ENCODE measurements at regions not wholly inside any gene's neighbourhood (a gene's known extent, or its start where the extent isn't known, plus 50 kb on each side); places are given as distances from the start of the nearest gene placed in this dataset.
"Not testable (repeated sequence)": the region's sequence is repeated elsewhere in the genome, so short reads cannot be mapped to it uniquely, and the experiment has no call there.

GRCh38 chr15:26261413-26261812 is 398.3 kb upstream of the ATP10A start:
- WGBS, 3 donors = 27 to 38% (median 36%) methylated on average over 5 of the region's 5 CpGs
- no peaks in the 10 kb centered on the region for H3K27me3 ChIP-seq
- no peak overlapping the region for H3K4me3 ChIP-seq
- H3K9me3 ChIP-seq = no peaks in the 10 kb centered on the region
- H3K4me1 ChIP-seq (ENCODE audit: insufficient read depth) = no peaks in the 10 kb centered on the region
- intact Hi-C loops (cut with DNase I) = no loop called here
- TF ChIP-seq, protein P1, sequence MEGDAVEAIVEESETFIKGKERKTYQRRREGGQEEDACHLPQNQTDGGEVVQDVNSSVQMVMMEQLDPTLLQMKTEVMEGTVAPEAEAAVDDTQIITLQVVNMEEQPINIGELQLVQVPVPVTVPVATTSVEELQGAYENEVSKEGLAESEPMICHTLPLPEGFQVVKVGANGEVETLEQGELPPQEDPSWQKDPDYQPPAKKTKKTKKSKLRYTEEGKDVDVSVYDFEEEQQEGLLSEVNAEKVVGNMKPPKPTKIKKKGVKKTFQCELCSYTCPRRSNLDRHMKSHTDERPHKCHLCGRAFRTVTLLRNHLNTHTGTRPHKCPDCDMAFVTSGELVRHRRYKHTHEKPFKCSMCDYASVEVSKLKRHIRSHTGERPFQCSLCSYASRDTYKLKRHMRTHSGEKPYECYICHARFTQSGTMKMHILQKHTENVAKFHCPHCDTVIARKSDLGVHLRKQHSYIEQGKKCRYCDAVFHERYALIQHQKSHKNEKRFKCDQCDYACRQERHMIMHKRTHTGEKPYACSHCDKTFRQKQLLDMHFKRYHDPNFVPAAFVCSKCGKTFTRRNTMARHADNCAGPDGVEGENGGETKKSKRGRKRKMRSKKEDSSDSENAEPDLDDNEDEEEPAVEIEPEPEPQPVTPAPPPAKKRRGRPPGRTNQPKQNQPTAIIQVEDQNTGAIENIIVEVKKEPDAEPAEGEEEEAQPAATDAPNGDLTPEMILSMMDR (IDR thresholded peaks at IDR 0.05) = no peak
- TF ChIP-seq EP300 (IDR thresholded peaks at IDR 0.05) (no peak), POLR2A (IDR thresholded peaks at IDR 0.05) (no peak)
- no peak for DNase-seq
- H3K27ac ChIP-seq = no peak overlapping the region
- no peaks in the 10 kb centered on the region for H3K36me3 ChIP-seq

- intact Hi-C loops (cut with DNase I) = no loop called here
- Histone ChIP-seq H3K27ac (no peak overlapping the region), H3K9me3 (no peaks in the 10 kb centered on the region), H3K4me1 (ENCODE audit: insufficient read depth) (no peaks in the 10 kb centered on the region), H3K27me3 (no peaks in the 10 kb centered on the region), H3K36me3 (no peaks in the 10 kb centered on the region), H3K4me3 (no peak overlapping the region)
- TF ChIP-seq EP300 (IDR thresholded peaks at IDR 0.05) (no peak), POLR2A (IDR thresholded peaks at IDR 0.05) (no peak)
- TF ChIP-seq, protein P1 (IDR thresholded peaks at IDR 0.05) = no peak
- DNase-seq = no peak
- WGBS, 3 donors = 34 to 43% (median 37%) methylated on average over 17 of the region's 17 CpGs
These were observed 397.5 kb upstream of the ATP10A start for GRCh38 chr15:26260517-26261133.

GRCh38 chr15:26259581-26259980 is 396.5 kb upstream of the ATP10A start:
- no peak overlapping the region for H3K4me3 ChIP-seq
- DNase-seq = no peak
- H3K36me3 ChIP-seq = no peaks in the 10 kb centered on the region
- H3K4me1 ChIP-seq (ENCODE audit: insufficient read depth) = no peaks in the 10 kb centered on the region
- no peak overlapping the region for H3K27ac ChIP-seq
- intact Hi-C loops (cut with DNase I) = no loop called here
- TF ChIP-seq POLR2A (IDR thresholded peaks at IDR 0.05) (no peak), EP300 (IDR thresholded peaks at IDR 0.05) (no peak)
- TF ChIP-seq, protein P1 (IDR thresholded peaks at IDR 0.05) = no peak
- H3K9me3 ChIP-seq = no peaks in the 10 kb centered on the region
- 53 to 59% (median 58%) methylated on average over 2 of the region's 2 CpGs for WGBS, 3 donors
- no peaks in the 10 kb centered on the region for H3K27me3 ChIP-seq

DNA sequence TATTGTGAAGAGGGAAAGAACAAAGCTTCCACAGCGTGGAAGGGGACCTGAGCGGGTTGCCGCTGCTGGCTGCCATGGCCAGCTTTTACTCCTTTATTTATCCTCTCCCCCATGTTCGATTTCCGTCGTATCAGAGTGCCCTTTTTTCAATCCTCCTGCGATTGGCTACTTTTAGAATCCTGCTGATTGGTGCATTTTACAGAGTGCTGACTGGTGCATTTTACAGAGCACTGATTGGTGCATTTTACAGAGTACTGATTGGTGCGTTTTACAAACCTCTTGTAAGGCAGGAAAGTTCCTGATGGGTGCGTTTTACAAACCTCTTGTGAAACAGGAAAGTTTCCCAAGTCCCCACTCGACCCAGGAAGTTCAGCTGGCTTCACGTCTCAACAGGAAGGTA is 381.7 kb upstream of the ATP10A start:
- DNase-seq; H3K36me3 ChIP-seq; H3K27me3 ChIP-seq; intact Hi-C loops (cut with DNase I); H3K4me1 ChIP-seq (ENCODE audit: insufficient read depth); H3K4me3 ChIP-seq; H3K27ac ChIP-seq; H3K9me3 ChIP-seq: not testable (repeated sequence)
- 78 to 85% (median 81%) methylated on average over 11 of the region's 11 CpGs for WGBS, 3 donors

GRCh38 chr15:26243382-26243781 is 380.3 kb upstream of the ATP10A start:
- TF ChIP-seq EP300 (IDR thresholded peaks at IDR 0.05) (no peak), POLR2A (IDR thresholded peaks at IDR 0.05) (no peak)
- TF ChIP-seq, protein P1 (IDR thresholded peaks at IDR 0.05) = no peak
- no peak for DNase-seq
- H3K4me1 ChIP-seq (ENCODE audit: insufficient read depth) = no peaks in the 10 kb centered on the region
- H3K27ac ChIP-seq = no peak overlapping the region
- intact Hi-C loops (cut with DNase I) = no loop called here
- H3K27me3 ChIP-seq = no peaks in the 10 kb centered on the region
- H3K4me3 ChIP-seq = no peak overlapping the region
- WGBS, 3 donors = 78 to 84% (median 79%) methylated on average over 1 of the region's 1 CpG
- no peaks in the 10 kb centered on the region for H3K36me3 ChIP-seq
- H3K9me3 ChIP-seq = no peaks in the 10 kb centered on the region
